ENCODE measurements at regions not wholly inside any gene's neighbourhood (a gene's known extent, or its start where the extent isn't known, plus 50 kb on each side); places are given as distances from the start of the nearest gene placed in this dataset.

GRCh38 chr17:77637818-77638575 is 320.5 kb upstream of the TNRC6C start:
- no peak for DNase-seq

GRCh38 chr17:77640252-77640651 is 318.3 kb upstream of the TNRC6C start:
- no peak for DNase-seq

- no peak for DNase-seq
Measured at GRCh38 chr17:77640916-77641605, 317.4 kb upstream of the TNRC6C start.

GRCh38 chr17:77641718-77642117 is 316.8 kb upstream of the TNRC6C start:
- no peak for DNase-seq

GRCh38 chr17:77644181-77645071 is 314.1 kb upstream of the TNRC6C start:
- DNase-seq = peak; percentile 69

GRCh38 chr17:77645072-77646045 is 313.1 kb upstream of the TNRC6C start:
- peak; percentile 43 for DNase-seq

GRCh38 chr17:77646046-77646430 is 312.5 kb upstream of the TNRC6C start:
- DNase-seq = no peak

GRCh38 chr17:77647531-77647930 is 311.0 kb upstream of the TNRC6C start:
- no peak for DNase-seq

- DNase-seq = no peak
Measured at GRCh38 chr17:77649717-77650211, 308.7 kb upstream of the TNRC6C start.

GRCh38 chr17:77651988-77652387 is 306.5 kb upstream of the TNRC6C start:
- no peak for DNase-seq

- DNase-seq = no peak
Measured at GRCh38 chr17:77654296-77654695, 304.2 kb upstream of the TNRC6C start.

- no peak for DNase-seq
Measured at GRCh38 chr17:77654850-77655249, 303.7 kb upstream of the TNRC6C start.

- DNase-seq = no peak
Measured at GRCh38 chr17:77656054-77656453, 302.4 kb upstream of the TNRC6C start.

GRCh38 chr17:77657839-77658238 is 300.7 kb upstream of the TNRC6C start:
- DNase-seq = no peak

GRCh38 chr17:77660524-77660923 is 298.0 kb upstream of the TNRC6C start:
- DNase-seq = no peak

GRCh38 chr17:77662833-77663232 is 295.7 kb upstream of the TNRC6C start:
- DNase-seq = no peak

GRCh38 chr17:77664097-77664729 is 294.3 kb upstream of the TNRC6C start:
- no peak for DNase-seq

- DNase-seq = no peak
Measured at GRCh38 chr17:77665833-77666232, 292.7 kb upstream of the TNRC6C start.

- no peak for DNase-seq
Measured at GRCh38 chr17:77666462-77666861, 292.0 kb upstream of the TNRC6C start.

- no peak for DNase-seq
Measured at GRCh38 chr17:77666881-77667395, 291.6 kb upstream of the TNRC6C start.

- no peak for DNase-seq
Measured at GRCh38 chr17:77667478-77667877, 291.0 kb upstream of the TNRC6C start.

Data from DMS79 (cell line).